RWPE2 (cell line): ENCODE measurements at regions not wholly inside any gene's neighbourhood (a gene's known extent, or its start where the extent isn't known, plus 50 kb on each side); places are given as distances from the start of the nearest gene placed in this dataset.

ENCODE experiments used
- ATAC-seq: fragments of 200-7000 bp; cut with Tn5 transposase; 3 replicates; pipeline ENCODE4 v1.9.1; 2021; ENCODE audit warnings: low read depth
- DNase-seq: peaks from one replicate; pipeline ENCODE4 v3.0.0-alpha.2; 2020; ENCODE audit warnings: low spot score
- H3K27ac ChIP-seq: fragments of 450-650 bp; 2 replicates; pipeline ENCODE4 v1.5.1; 2017; ENCODE audit warnings: mild to moderate bottlenecking; ENCODE audit not compliant: poor library complexity, severe bottlenecking
- H3K27me3 ChIP-seq: fragments of 250-450 bp; sonication (Bioruptor Pico); 2 replicates; pipeline ENCODE4 v1.5.1; 2021; ENCODE audit warnings: mild to moderate bottlenecking, moderate library complexity; ENCODE audit not compliant: insufficient read depth, poor library complexity, severe bottlenecking
- H3K36me3 ChIP-seq: fragments of 250-450 bp; sonication (Bioruptor Pico); 2 replicates; pipeline ENCODE4 v1.5.1; 2020; ENCODE audit warnings: low read depth, mild to moderate bottlenecking, moderate library complexity
- H3K4me1 ChIP-seq: fragments of 250-450 bp; sonication (Bioruptor Pico); 2 replicates; pipeline ENCODE4 v1.5.1; 2021; ENCODE audit warnings: mild to moderate bottlenecking, moderate library complexity; ENCODE audit not compliant: insufficient read depth, poor library complexity, severe bottlenecking
- H3K4me3 ChIP-seq: fragments of 250-450 bp; sonication (Bioruptor Pico); 2 replicates; pipeline ENCODE4 v1.5.1; 2021; ENCODE audit warnings: mild to moderate bottlenecking, moderate library complexity; ENCODE audit not compliant: severe bottlenecking
- H3K9me3 ChIP-seq: fragments of 250-450 bp; sonication (Bioruptor Pico); 2 replicates; pipeline ENCODE4 v1.5.1; 2021; ENCODE audit warnings: mild to moderate bottlenecking, moderate library complexity; ENCODE audit not compliant: severe bottlenecking
- CTCF ChIP-seq: fragments of 450-650 bp; IDR thresholded peaks from one replicate; pipeline ENCODE4 v1.5.1; 2017; ENCODE audit warnings: mild to moderate bottlenecking, moderate library complexity; ENCODE audit not compliant: poor library complexity, severe bottlenecking

GRCh38 chr2:53417385-53417784, 350.2 kb upstream of the CHAC2 start:
- no peak for TF ChIP-seq CTCF
- ATAC-seq (no peak), DNase-seq (no peak)
- no peaks in the 10 kb centered on the region for H3K4me1 ChIP-seq
- no peak overlapping the region for H3K4me3 ChIP-seq
- H3K36me3 ChIP-seq: no peaks in the 10 kb centered on the region
- no peaks in the 10 kb centered on the region for H3K27me3 ChIP-seq
- H3K27ac ChIP-seq: no peak overlapping the region
- H3K9me3 ChIP-seq: no peaks in the 10 kb centered on the region

- H3K27ac ChIP-seq: peak overlapping the region; percentile 83
- ATAC-seq (peak; percentile 82), DNase-seq (no peak)
- no peaks in the 10 kb centered on the region for H3K36me3 ChIP-seq
- no peaks in the 10 kb centered on the region for H3K27me3 ChIP-seq
- no peak for TF ChIP-seq CTCF
- no peak overlapping the region for H3K4me3 ChIP-seq
- H3K4me1 ChIP-seq: peaks cover 26% of the 10 kb centered on the region
- H3K9me3 ChIP-seq: no peaks in the 10 kb centered on the region
These were observed 360.1 kb upstream of the CHAC2 start for GRCh38 chr2:53407363-53408080.

DNA sequence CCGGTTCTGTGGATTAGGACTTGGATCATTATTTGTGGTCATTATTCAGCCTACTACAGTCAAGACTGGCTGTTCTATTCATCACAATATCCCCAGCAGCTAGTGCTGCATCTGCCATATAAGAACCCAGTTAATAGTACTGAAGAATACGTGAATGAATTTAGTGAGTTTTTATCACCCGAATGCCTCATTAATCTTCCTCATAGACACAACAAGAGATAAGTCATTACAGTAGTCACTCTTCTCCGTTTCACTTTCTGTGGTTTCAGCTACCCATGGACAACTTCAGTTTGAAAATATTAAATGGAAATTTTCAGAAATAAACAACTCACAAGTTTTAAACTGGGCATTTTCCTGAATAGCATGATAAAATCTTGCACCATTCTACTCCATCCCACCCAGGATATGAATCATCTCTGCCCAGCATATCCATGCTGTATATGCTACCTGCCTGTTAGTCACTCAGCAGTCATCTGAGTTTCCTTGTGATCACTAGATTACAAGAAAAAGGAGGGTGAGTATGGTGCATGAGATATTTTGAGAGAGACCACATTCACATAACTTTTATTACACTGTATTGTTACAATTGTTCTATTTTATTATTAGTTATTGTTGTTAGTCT, 363.7 kb upstream of the CHAC2 start:
- Histone ChIP-seq H3K4me1 (peaks cover 26% of the 10 kb centered on the region), H3K27me3 (no peaks in the 10 kb centered on the region), H3K27ac (peak overlapping the region; percentile 97), H3K36me3 (no peaks in the 10 kb centered on the region), H3K9me3 (no peaks in the 10 kb centered on the region), H3K4me3 (no peak overlapping the region)
- no peak for TF ChIP-seq CTCF
- peak; percentile 96 for ATAC-seq
- no peak for DNase-seq

DNA sequence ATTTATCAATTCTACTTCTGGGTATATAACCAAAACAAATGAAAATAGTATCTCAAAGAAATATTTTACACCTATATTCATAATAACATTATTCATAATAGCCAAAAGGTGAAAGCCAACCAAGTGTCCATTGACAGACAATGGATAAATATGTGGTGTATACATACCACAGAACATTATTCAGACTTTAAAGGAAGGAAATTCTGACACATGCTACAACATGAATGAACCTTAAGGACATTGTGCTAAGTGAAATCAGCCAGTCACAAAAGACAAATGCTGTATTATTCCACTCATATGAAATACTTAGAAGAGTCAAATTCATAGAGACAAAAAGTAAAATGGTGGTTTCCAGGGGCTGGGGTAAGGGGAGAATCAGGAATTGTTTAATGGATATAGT, 370.5 kb upstream of the CHAC2 start:
- Histone ChIP-seq H3K27ac (peak overlapping the region; percentile 57), H3K4me3 (no peak overlapping the region), H3K9me3 (no peaks in the 10 kb centered on the region), H3K27me3 (no peaks in the 10 kb centered on the region), H3K4me1 (peaks cover 10% of the 10 kb centered on the region), H3K36me3 (no peaks in the 10 kb centered on the region)
- DNase-seq: no peak
- no peak for TF ChIP-seq CTCF
- ATAC-seq: peak; percentile 81

GRCh38 chr2:53381271-53381670, 386.3 kb upstream of the CHAC2 start:
- no peak for TF ChIP-seq CTCF
- no peak overlapping the region for H3K4me3 ChIP-seq
- ATAC-seq: no peak
- H3K27me3 ChIP-seq: no peaks in the 10 kb centered on the region
- H3K4me1 ChIP-seq: no peaks in the 10 kb centered on the region
- H3K36me3 ChIP-seq: no peaks in the 10 kb centered on the region
- no peak for DNase-seq
- no peak overlapping the region for H3K27ac ChIP-seq
- H3K9me3 ChIP-seq: no peaks in the 10 kb centered on the region
